ENCODE measurements at regions not wholly inside any gene's neighbourhood (a gene's known extent, or its start where the extent isn't known, plus 50 kb on each side); places are given as distances from the start of the nearest gene placed in this dataset.

DNA sequence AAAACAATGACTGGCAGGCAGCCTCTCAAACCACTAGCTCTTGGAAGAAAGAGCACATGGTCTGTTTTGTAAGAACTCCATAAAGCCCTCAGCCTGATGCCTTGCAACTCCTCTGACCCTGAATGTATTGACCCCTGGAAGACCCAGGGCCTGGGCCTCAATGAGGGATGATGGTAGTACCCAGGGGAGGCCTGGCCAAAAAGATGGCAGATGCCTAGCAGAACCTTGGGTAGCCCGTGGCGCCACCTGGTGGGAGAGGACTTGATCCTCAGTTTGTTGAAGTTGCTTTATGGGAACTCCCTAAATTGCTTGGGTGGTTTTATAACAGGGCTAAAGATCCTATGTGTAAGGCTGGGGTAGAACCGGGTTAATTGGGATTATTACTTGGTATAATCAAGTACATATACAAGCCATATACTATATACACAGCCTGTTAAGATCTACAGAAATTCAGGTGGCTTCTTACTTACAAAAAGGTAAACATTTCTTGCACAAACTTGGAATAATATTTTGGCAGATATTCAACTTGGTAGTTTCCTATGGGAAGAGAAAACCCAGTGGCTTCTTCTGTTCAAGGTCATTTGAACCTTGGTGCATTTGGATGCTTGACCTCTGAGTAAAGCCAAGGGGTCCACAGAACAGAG, 95.8 kb upstream of the CACUL1 start:
- no peaks in the 10 kb centered on the region for H3K36me3 ChIP-seq
- TF ChIP-seq, protein P1, sequence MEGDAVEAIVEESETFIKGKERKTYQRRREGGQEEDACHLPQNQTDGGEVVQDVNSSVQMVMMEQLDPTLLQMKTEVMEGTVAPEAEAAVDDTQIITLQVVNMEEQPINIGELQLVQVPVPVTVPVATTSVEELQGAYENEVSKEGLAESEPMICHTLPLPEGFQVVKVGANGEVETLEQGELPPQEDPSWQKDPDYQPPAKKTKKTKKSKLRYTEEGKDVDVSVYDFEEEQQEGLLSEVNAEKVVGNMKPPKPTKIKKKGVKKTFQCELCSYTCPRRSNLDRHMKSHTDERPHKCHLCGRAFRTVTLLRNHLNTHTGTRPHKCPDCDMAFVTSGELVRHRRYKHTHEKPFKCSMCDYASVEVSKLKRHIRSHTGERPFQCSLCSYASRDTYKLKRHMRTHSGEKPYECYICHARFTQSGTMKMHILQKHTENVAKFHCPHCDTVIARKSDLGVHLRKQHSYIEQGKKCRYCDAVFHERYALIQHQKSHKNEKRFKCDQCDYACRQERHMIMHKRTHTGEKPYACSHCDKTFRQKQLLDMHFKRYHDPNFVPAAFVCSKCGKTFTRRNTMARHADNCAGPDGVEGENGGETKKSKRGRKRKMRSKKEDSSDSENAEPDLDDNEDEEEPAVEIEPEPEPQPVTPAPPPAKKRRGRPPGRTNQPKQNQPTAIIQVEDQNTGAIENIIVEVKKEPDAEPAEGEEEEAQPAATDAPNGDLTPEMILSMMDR (IDR thresholded peaks at IDR 0.05; ENCODE audit: low read depth, low read length): peak; percentile 88
- H3K4me1 ChIP-seq: no peaks in the 10 kb centered on the region
- H3K27me3 ChIP-seq: no peaks in the 10 kb centered on the region
- no peaks in the 10 kb centered on the region for H3K9me3 ChIP-seq
- no peak overlapping the region for H3K4me3 ChIP-seq (ENCODE audit: low read depth, low read length)
- peak; percentile 88 for DNase-seq

- H3K4me1 ChIP-seq: no peaks in the 10 kb centered on the region
- H3K36me3 ChIP-seq: no peaks in the 10 kb centered on the region
- H3K27me3 ChIP-seq: no peaks in the 10 kb centered on the region
- no peak for DNase-seq
- H3K4me3 ChIP-seq (ENCODE audit: low read depth, low read length): no peak overlapping the region
- TF ChIP-seq, protein P1 (IDR thresholded peaks at IDR 0.05; ENCODE audit: low read depth, low read length): no peak
- H3K9me3 ChIP-seq: no peaks in the 10 kb centered on the region
Observed at GRCh38 chr10:118851062-118852035, 96.6 kb upstream of the CACUL1 start.

DNA sequence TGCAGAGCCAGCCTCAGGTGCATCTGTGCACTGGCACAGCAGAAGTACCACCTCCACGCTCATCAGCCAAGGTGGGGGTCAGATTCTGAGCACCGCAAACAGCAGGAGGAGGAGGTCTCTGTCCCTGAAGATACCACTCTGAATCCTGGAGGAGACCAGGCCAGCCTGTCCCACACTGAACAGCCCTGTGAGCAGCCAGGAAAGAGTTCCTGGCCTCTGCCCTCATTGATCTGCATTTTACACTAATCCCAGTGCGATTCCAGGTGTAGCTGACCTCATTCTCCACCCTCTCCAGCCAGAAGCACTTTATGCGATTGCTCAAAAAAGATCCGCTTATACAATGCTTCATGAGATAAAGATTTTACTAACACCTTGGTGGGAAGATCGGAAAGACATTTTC, 99.1 kb upstream of the CACUL1 start:
- no peaks in the 10 kb centered on the region for H3K4me1 ChIP-seq
- no peaks in the 10 kb centered on the region for H3K9me3 ChIP-seq
- TF ChIP-seq, protein P1 (IDR thresholded peaks at IDR 0.05; ENCODE audit: low read depth, low read length): no peak
- H3K27me3 ChIP-seq: no peaks in the 10 kb centered on the region
- no peaks in the 10 kb centered on the region for H3K36me3 ChIP-seq
- no peak for DNase-seq
- H3K4me3 ChIP-seq (ENCODE audit: low read depth, low read length): no peak overlapping the region

- H3K4me1 ChIP-seq: no peaks in the 10 kb centered on the region
- no peaks in the 10 kb centered on the region for H3K9me3 ChIP-seq
- no peaks in the 10 kb centered on the region for H3K36me3 ChIP-seq
- TF ChIP-seq, protein P1 (IDR thresholded peaks at IDR 0.05; ENCODE audit: low read depth, low read length): no peak
- H3K4me3 ChIP-seq (ENCODE audit: low read depth, low read length): no peak overlapping the region
- DNase-seq: no peak
- H3K27me3 ChIP-seq: no peaks in the 10 kb centered on the region
Observed at GRCh38 chr10:118856106-118856505, 101.3 kb upstream of the CACUL1 start.

DNA sequence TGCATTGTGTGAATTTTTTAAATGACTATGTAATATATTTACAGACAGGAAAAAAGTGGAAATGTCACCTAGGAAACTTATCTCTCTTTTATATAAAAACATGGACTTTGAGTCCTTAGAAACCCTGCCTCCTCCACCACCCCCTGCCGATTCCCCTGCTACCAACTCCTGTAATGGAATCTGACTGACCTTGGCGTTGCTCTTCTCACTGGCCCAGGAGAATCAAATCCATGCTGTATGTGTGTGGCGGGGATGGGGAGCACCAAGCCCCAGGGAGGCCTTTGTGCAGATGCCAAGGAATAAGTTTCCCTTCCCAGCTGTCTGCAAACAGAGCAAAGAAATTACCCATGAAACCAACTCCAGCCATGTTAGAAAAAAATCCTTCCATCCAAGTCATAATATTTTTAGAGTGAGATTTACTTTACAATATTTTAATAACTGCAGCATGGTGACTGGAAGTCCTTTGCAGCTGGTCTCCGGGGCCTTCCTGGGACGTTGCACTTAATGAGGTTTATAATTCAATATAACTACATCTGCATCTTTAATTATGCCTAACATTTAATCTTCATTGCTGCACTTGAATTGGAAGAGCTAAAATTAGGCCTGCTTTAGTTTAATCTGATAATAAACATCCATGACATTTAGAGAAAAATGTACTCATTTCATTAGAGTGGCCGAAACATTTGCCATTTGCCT, 111.4 kb upstream of the CACUL1 start:
- no peak overlapping the region for H3K4me3 ChIP-seq (ENCODE audit: low read depth, low read length)
- H3K36me3 ChIP-seq: no peaks in the 10 kb centered on the region
- peaks cover 18% of the 10 kb centered on the region for H3K4me1 ChIP-seq
- H3K9me3 ChIP-seq: no peaks in the 10 kb centered on the region
- no peaks in the 10 kb centered on the region for H3K27me3 ChIP-seq
- peak; percentile 35 for DNase-seq
- TF ChIP-seq, protein P1 (IDR thresholded peaks at IDR 0.05; ENCODE audit: low read depth, low read length): no peak

Data from BE2C (cell line).